ENCODE measurements at regions not wholly inside any gene's neighbourhood (a gene's known extent, or its start where the extent isn't known, plus 50 kb on each side); places are given as distances from the start of the nearest gene placed in this dataset.

DNA sequence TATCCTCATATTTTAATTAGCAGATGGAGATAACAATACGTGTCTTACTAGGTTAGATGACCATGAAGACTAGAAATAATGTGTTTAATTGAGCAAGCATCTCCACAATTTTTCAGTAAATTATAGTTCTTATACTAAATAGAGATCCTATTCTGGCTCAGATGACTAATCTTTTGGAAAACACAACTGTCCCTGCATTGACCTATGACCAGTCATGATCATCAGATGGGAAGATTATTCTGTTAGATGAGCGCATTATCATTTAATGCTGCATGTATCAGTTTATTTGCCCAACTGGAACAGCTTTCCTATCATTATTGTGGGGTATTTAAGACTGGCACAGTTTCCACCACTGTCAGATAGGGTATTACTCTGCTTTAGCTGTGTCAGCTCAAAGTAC, 185.5 kb downstream of the MOXD1 start (continued):
- TF ChIP-seq, protein P1, sequence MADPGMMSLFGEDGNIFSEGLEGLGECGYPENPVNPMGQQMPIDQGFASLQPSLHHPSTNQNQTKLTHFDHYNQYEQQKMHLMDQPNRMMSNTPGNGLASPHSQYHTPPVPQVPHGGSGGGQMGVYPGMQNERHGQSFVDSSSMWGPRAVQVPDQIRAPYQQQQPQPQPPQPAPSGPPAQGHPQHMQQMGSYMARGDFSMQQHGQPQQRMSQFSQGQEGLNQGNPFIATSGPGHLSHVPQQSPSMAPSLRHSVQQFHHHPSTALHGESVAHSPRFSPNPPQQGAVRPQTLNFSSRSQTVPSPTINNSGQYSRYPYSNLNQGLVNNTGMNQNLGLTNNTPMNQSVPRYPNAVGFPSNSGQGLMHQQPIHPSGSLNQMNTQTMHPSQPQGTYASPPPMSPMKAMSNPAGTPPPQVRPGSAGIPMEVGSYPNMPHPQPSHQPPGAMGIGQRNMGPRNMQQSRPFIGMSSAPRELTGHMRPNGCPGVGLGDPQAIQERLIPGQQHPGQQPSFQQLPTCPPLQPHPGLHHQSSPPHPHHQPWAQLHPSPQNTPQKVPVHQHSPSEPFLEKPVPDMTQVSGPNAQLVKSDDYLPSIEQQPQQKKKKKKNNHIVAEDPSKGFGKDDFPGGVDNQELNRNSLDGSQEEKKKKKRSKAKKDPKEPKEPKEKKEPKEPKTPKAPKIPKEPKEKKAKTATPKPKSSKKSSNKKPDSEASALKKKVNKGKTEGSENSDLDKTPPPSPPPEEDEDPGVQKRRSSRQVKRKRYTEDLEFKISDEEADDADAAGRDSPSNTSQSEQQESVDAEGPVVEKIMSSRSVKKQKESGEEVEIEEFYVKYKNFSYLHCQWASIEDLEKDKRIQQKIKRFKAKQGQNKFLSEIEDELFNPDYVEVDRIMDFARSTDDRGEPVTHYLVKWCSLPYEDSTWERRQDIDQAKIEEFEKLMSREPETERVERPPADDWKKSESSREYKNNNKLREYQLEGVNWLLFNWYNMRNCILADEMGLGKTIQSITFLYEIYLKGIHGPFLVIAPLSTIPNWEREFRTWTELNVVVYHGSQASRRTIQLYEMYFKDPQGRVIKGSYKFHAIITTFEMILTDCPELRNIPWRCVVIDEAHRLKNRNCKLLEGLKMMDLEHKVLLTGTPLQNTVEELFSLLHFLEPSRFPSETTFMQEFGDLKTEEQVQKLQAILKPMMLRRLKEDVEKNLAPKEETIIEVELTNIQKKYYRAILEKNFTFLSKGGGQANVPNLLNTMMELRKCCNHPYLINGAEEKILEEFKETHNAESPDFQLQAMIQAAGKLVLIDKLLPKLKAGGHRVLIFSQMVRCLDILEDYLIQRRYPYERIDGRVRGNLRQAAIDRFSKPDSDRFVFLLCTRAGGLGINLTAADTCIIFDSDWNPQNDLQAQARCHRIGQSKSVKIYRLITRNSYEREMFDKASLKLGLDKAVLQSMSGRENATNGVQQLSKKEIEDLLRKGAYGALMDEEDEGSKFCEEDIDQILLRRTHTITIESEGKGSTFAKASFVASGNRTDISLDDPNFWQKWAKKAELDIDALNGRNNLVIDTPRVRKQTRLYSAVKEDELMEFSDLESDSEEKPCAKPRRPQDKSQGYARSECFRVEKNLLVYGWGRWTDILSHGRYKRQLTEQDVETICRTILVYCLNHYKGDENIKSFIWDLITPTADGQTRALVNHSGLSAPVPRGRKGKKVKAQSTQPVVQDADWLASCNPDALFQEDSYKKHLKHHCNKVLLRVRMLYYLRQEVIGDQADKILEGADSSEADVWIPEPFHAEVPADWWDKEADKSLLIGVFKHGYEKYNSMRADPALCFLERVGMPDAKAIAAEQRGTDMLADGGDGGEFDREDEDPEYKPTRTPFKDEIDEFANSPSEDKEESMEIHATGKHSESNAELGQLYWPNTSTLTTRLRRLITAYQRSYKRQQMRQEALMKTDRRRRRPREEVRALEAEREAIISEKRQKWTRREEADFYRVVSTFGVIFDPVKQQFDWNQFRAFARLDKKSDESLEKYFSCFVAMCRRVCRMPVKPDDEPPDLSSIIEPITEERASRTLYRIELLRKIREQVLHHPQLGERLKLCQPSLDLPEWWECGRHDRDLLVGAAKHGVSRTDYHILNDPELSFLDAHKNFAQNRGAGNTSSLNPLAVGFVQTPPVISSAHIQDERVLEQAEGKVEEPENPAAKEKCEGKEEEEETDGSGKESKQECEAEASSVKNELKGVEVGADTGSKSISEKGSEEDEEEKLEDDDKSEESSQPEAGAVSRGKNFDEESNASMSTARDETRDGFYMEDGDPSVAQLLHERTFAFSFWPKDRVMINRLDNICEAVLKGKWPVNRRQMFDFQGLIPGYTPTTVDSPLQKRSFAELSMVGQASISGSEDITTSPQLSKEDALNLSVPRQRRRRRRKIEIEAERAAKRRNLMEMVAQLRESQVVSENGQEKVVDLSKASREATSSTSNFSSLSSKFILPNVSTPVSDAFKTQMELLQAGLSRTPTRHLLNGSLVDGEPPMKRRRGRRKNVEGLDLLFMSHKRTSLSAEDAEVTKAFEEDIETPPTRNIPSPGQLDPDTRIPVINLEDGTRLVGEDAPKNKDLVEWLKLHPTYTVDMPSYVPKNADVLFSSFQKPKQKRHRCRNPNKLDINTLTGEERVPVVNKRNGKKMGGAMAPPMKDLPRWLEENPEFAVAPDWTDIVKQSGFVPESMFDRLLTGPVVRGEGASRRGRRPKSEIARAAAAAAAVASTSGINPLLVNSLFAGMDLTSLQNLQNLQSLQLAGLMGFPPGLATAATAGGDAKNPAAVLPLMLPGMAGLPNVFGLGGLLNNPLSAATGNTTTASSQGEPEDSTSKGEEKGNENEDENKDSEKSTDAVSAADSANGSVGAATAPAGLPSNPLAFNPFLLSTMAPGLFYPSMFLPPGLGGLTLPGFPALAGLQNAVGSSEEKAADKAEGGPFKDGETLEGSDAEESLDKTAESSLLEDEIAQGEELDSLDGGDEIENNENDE (IDR thresholded peaks at IDR 0.05; ENCODE audit: insufficient replicate concordance, low read length): no peak
- no peak for TF ChIP-seq GABPA (IDR thresholded peaks at IDR 0.05; ENCODE audit: borderline replicate concordance, insufficient read depth, low read length)
- TF ChIP-seq POLR2A (IDR thresholded peaks at IDR 0.05; ENCODE audit: control extremely low read depth in 1 of 2, low read depth in 2 of 2, low read length in 2 of 2): no peak
- TF ChIP-seq, protein P2, sequence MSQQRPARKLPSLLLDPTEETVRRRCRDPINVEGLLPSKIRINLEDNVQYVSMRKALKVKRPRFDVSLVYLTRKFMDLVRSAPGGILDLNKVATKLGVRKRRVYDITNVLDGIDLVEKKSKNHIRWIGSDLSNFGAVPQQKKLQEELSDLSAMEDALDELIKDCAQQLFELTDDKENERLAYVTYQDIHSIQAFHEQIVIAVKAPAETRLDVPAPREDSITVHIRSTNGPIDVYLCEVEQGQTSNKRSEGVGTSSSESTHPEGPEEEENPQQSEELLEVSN (IDR thresholded peaks at IDR 0.05): no peak
- no peak for TF ChIP-seq PHF8 (conservative IDR thresholded peaks at IDR 0.05; ENCODE audit: low read depth, low read length)
- no peak for TF ChIP-seq BACH1 (IDR thresholded peaks at IDR 0.05; ENCODE audit: low read length)

Measured in H1 (cell line).